CD14-positive monocyte (primary cell): ENCODE measurements at regions not wholly inside any gene's neighbourhood (a gene's known extent, or its start where the extent isn't known, plus 50 kb on each side); places are given as distances from the start of the nearest gene placed in this dataset.

ENCODE experiments used
- DNase-seq, 3 donors: peaks; one replicate each; pipeline ENCODE4 v3.0.0-alpha.2; 2011 to 2022
- H2AFZ ChIP-seq: 2 replicates; pipeline ENCODE4 v1.6.0; 2012; ENCODE audit warnings: mild to moderate bottlenecking, low read depth, low read length, inconsistent platforms; ENCODE audit not compliant: insufficient read depth, poor library complexity, severe bottlenecking
- H3K27ac ChIP-seq, 2 donors: 1 replicate in 1 of 2; 2 replicates in 1 of 2; pipeline ENCODE4 v1.5.1; 2012 to 2013; ENCODE audit warnings: low read length in 2 of 2, control low read depth in 1 of 2, inconsistent platforms in 1 of 2, low read depth in 1 of 2, mild to moderate bottlenecking in 1 of 2
- H3K27me3 ChIP-seq, 2 donors: one replicate each; pipeline versions ENCODE4 v1.6.0 to v1.6.1; 2011 to 2013; ENCODE audit warnings: low read length in 2 of 2; ENCODE audit not compliant: control insufficient read depth in 2 of 2, insufficient read depth in 2 of 2
- H3K36me3 ChIP-seq, 2 donors: replicated peaks in 1 of 2; 1 replicate in 1 of 2; 2 replicates in 1 of 2; pipeline versions ENCODE4 v1.5.1 to v1.6.1; 2012 to 2013; ENCODE audit warnings: low read length in 2 of 2, control low read depth in 1 of 2, inconsistent platforms in 1 of 2, mild to moderate bottlenecking in 1 of 2; ENCODE audit not compliant: insufficient read depth in 2 of 2, control insufficient read depth in 1 of 2
- H3K4me1 ChIP-seq, 2 donors: 1 replicate in 1 of 2; 2 replicates in 1 of 2; pipeline versions ENCODE4 v1.5.1 to v1.6.1; 2012 to 2013; ENCODE audit warnings: low read length in 2 of 2, control low read depth in 1 of 2, inconsistent platforms in 1 of 2, mild to moderate bottlenecking in 1 of 2, moderate library complexity in 1 of 2; ENCODE audit not compliant: insufficient read depth in 2 of 2, control insufficient read depth in 1 of 2
- H3K4me2 ChIP-seq: replicated peaks from 2 replicates; pipeline ENCODE3; 2012; ENCODE audit warnings: low read length, moderate library complexity, mild to moderate bottlenecking; ENCODE audit not compliant: poor library complexity, severe bottlenecking; ENCODE audit errors: extremely low read depth
- H3K4me3 ChIP-seq, 3 experiments: fragments of 200-600 bp in 1 of 3; sonication (generic) in 1 of 3; replicated peaks in 1 of 3; 1 replicate in 2 of 3; 2 replicates in 1 of 3; pipeline ENCODE4 v1.5.1; 2011 to 2013; ENCODE audit warnings: low read length in 3 of 3, mild to moderate bottlenecking in 3 of 3, control low read depth in 2 of 3, low read depth in 2 of 3, inconsistent platforms in 1 of 3, moderate library complexity in 1 of 3
- H3K79me2 ChIP-seq: 2 replicates; pipeline ENCODE4 v1.6.0; 2012; ENCODE audit warnings: mild to moderate bottlenecking, control low read depth, inconsistent platforms, low read length, moderate library complexity; ENCODE audit not compliant: insufficient read depth
- H3K9ac ChIP-seq: 2 replicates; pipeline ENCODE4 v1.6.0; 2017; ENCODE audit warnings: low read length, mild to moderate bottlenecking; ENCODE audit not compliant: insufficient read depth, poor library complexity, severe bottlenecking
- H3K9me3 ChIP-seq, 2 donors: replicated peaks in 1 of 2; 1 replicate in 1 of 2; 2 replicates in 1 of 2; pipeline versions ENCODE4 v1.5.1 to v1.6.1; 2012 to 2013; ENCODE audit warnings: low read length in 2 of 2, control low read depth in 1 of 2; ENCODE audit not compliant: control insufficient read depth in 1 of 2, insufficient read depth in 1 of 2
- H4K20me1 ChIP-seq: 2 replicates; pipeline ENCODE4 v1.6.0; 2012; ENCODE audit warnings: mild to moderate bottlenecking, low read length, control low read depth, moderate library complexity; ENCODE audit not compliant: insufficient read depth
- H3K27ac Mint-ChIP-seq, 7 donors: one replicate each; pipeline ENCODE4 v1.8.0; 2020; ENCODE audit warnings: mild to moderate bottlenecking in 7 of 7, mixed read lengths in 7 of 7, moderate library complexity in 6 of 7, inconsistent platforms in 2 of 7
- H3K27me3 Mint-ChIP-seq, 3 donors: one replicate each; pipeline ENCODE4 v1.8.0; 2021 to 2022; ENCODE audit warnings: low read depth in 3 of 3, mild to moderate bottlenecking in 3 of 3, mixed read lengths in 3 of 3, moderate library complexity in 3 of 3, inconsistent platforms in 1 of 3
- H3K36me3 Mint-ChIP-seq, 2 donors: one replicate each; pipeline ENCODE4 v1.8.0; 2020; ENCODE audit warnings: mixed read lengths in 2 of 2, inconsistent platforms in 1 of 2, mild to moderate bottlenecking in 1 of 2
- H3K4me1 Mint-ChIP-seq: one replicate; pipeline ENCODE4 v1.8.0; 2020; ENCODE audit warnings: mild to moderate bottlenecking, mixed read lengths
- H3K4me3 Mint-ChIP-seq, 2 donors: one replicate each; pipeline ENCODE4 v1.8.0; 2020; ENCODE audit warnings: mild to moderate bottlenecking in 2 of 2, mixed read lengths in 2 of 2, moderate library complexity in 1 of 2
- H3K9me3 Mint-ChIP-seq, 7 donors: one replicate each; pipeline ENCODE4 v1.8.0; 2020 to 2022; ENCODE audit warnings: mixed read lengths in 7 of 7, mild to moderate bottlenecking in 6 of 7, moderate library complexity in 6 of 7, inconsistent platforms in 2 of 7
- CTCF ChIP-seq: fragments of 200-600 bp; IDR thresholded peaks from one replicate; pipeline ENCODE4 v1.8.0; 2022; ENCODE audit warnings: antibody characterized with exemption, mild to moderate bottlenecking
- WGBS: methylation state at CpG from one replicate; pipeline ENCODE4 v1.1.5; 2013; ENCODE audit warnings: missing lambda C conversion rate; ENCODE audit not compliant: insufficient coverage; 5-methylcytosine and 5-hydroxymethylcytosine counted together
- intact Hi-C, 2 donors: fragments of 100-400 bp; cut with micrococcal nuclease; formaldehyde crosslinking; loops; one replicate each; pipeline versions ENCODE4 v1.15.0 to v1.15.1; 2023

- Histone ChIP-seq H4K20me1 (no peaks in the 10 kb centered on the region), H3K79me2 (no peaks in the 10 kb centered on the region), H3K4me3 (no peak overlapping the region), H3K4me2 (no peak overlapping the region), H3K9ac (no peak overlapping the region), H3K36me3 (no peaks in the 10 kb centered on the region), H3K27ac (no peak overlapping the region), H3K4me1 (peaks cover 6 to 17% of the 10 kb centered on the region in 2 donors), H3K9me3 (no peaks in the 10 kb centered on the region), H3K27me3 (no peaks in the 10 kb centered on the region), H2AFZ (no peak overlapping the region)
- Mint-ChIP-seq H3K4me3 (no peak overlapping the region), H3K27ac (no peak overlapping the region), H3K36me3 (no peaks in the 10 kb centered on the region), H3K27me3 (no peaks in the 10 kb centered on the region), H3K4me1 (peaks cover 18% of the 10 kb centered on the region), H3K9me3 (peaks cover 0 to 2% (median 0%) of the 10 kb centered on the region in 7 donors)
- intact Hi-C loops: no loop called here
- DNase-seq: no peak
- whole genome bisulfite sequencing: 88% methylated on average over 5 of the region's 7 CpGs
- TF ChIP-seq CTCF: no peak
Measured at GRCh38 chr21:38643404-38644023, 145.2 kb upstream of the ERG start.

- intact Hi-C loops: no loop called here
- Histone ChIP-seq H3K79me2 (no peaks in the 10 kb centered on the region), H3K4me2 (no peak overlapping the region), H3K36me3 (no peaks in the 10 kb centered on the region), H4K20me1 (no peaks in the 10 kb centered on the region), H3K4me1 (peaks cover 0 to under 1% of the 10 kb centered on the region in 2 donors), H2AFZ (no peak overlapping the region), H3K27me3 (no peaks in the 10 kb centered on the region), H3K9me3 (no peaks in the 10 kb centered on the region), H3K9ac (no peak overlapping the region), H3K27ac (no peak overlapping the region), H3K4me3 (no peak overlapping the region)
- Mint-ChIP-seq H3K27me3 (no peaks in the 10 kb centered on the region), H3K27ac (no peak overlapping the region), H3K4me1 (peaks cover 3% of the 10 kb centered on the region), H3K4me3 (no peak overlapping the region), H3K36me3 (no peaks in the 10 kb centered on the region), H3K9me3 (peaks cover 0 to 2% (median 0%) of the 10 kb centered on the region in 7 donors)
- TF ChIP-seq CTCF: no peak
- DNase-seq: no peak
- WGBS: no CpG with 5 or more reads among the region's 3 CpGs
Measured at GRCh38 chr21:38645282-38645681, 147.0 kb upstream of the ERG start.
